ENCODE measurements at regions not wholly inside any gene's neighbourhood (a gene's known extent, or its start where the extent isn't known, plus 50 kb on each side); places are given as distances from the start of the nearest gene placed in this dataset.
A peak's percentile ranks its signal among the peaks of the same experiment; 100 is the strongest.
"Not testable (repeated sequence)": the region's sequence is repeated elsewhere in the genome, so short reads cannot be mapped to it uniquely, and the experiment has no call there.

GRCh38 chr10:46645110-46645509 is 66.2 kb downstream of the SYT15 start:
- DNase-seq = not testable (repeated sequence)

- not testable (repeated sequence) for DNase-seq
These were observed 67.2 kb downstream of the SYT15 start for GRCh38 chr10:46646132-46646531.

- not testable (repeated sequence) for DNase-seq
These were observed 72.0 kb downstream of the SYT15 start for GRCh38 chr10:46650967-46651366.

DNA sequence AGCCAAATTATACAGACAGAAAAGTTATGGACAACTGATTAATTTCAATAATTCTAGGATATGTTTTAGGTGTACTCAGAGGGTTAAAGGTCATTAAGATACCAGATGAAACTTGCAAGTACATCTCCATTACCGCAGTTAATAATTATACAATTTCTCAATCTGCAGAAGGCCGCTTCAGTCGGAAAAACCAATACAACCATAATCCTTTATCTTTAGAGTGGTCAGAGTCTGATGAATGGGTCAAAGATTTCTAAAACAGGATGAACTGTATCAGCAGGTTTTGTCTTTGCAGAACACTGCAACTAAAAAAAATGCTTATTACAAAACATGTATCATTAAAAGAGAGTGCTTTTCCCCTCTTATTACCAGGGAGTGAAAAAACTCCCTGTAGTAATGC is 78.5 kb downstream of the SYT15 start:
- not testable (repeated sequence) for DNase-seq

GRCh38 chr10:46660027-46660834 is 81.3 kb downstream of the SYT15 start:
- not testable (repeated sequence) for DNase-seq

DNA sequence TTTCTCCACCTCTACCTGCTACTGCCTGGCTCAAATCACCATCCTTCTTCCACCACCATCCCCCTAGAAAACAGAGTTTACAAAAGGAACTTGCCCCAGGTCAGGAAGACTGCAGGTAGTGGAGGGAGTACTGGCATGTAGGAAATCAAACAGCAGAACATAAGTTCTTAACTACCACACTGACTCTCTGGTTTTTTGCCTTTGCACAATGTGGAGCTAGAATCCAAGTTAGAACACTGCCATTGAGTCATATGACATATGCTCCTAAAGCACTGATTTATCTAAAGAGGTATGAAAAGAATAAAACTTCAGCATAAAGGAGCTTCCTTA is 81.9 kb downstream of the SYT15 start:
- DNase-seq = not testable (repeated sequence)

- not testable (repeated sequence) for DNase-seq
These were observed 86.6 kb downstream of the SYT15 start for GRCh38 chr10:46665536-46665935.

GRCh38 chr10:46668357-46668997 is 89.5 kb downstream of the SYT15 start:
- not testable (repeated sequence) for DNase-seq

DNA sequence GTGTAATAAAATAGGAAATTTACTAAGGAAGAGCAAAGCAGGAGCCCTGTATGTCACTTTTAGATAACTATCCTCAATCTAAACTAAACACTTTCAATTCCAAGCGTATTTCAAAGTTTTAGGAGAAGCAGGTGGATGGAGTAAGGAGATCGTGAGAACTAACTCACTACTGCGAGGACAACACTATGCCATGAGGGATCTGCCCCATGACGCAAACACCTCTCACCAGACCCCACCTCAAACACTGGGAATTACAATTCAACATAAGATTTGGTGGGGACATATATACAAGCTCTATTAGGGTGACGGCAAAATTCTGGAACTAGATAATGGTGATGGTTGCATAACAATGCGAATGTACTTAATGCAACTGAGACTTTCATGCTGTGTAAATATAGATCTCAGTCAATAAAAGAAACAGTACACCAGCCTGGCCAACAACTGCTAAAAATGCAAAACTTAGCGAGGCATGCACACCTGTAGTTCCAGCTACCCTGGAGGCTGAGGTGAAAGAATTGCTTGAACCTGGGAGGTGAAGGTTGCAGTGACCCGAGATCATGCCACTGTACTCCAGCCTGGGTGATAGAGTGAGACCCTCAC is 99.0 kb downstream of the SYT15 start:
- DNase-seq = not testable (repeated sequence)

DNA sequence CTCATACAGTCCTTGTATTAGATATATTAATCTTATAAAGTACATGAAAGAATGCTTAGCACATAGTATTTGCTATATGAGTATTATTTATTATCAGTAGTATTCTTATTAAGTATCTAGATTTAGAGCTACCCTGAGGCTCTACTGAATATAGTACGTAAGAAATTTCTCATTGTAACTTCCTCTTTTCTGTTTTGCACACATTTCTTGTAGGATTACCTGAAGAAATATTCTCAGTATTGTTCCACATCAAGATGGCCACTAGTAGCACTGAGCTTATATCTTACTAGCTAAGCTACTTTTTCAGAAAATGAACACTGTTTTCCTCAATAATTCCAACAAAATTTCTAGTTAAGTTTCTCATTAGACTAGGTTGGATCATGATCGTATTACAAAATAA is 112.5 kb downstream of the SYT15 start:
- DNase-seq = not testable (repeated sequence)

GRCh38 chr10:46693218-46693617 is 114.3 kb downstream of the SYT15 start:
- DNase-seq = not testable (repeated sequence)

- not testable (repeated sequence) for DNase-seq
These were observed 138.3 kb downstream of the SYT15 start for GRCh38 chr10:46717264-46717663.

DNA sequence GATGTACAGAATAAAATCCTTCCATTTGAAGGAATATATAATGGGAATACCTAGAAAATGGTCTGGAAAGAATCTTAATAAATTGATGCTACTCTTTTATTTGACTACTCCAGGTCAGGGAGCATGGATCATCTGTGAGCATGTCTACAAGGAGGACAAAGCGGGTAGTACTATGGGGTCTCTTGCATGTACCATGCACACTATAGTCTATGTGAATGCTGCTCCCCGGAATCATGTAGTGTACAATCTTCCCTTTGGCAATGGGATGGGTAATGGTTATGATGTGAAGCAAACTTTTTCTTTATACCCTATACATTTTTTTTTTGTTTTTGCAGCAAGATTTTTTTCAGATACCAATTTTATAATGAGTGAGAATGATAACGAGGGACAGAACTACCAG is 139.1 kb downstream of the SYT15 start:
- DNase-seq = not testable (repeated sequence)

GRCh38 chr10:46720386-46720785 is 141.5 kb downstream of the SYT15 start:
- peak; percentile 21 for DNase-seq

GRCh38 chr10:46720811-46721518 is 142.0 kb downstream of the SYT15 start:
- DNase-seq = peak; percentile 0

GRCh38 chr10:46724258-46724657 is 145.3 kb downstream of the SYT15 start:
- not testable (repeated sequence) for DNase-seq

DNA sequence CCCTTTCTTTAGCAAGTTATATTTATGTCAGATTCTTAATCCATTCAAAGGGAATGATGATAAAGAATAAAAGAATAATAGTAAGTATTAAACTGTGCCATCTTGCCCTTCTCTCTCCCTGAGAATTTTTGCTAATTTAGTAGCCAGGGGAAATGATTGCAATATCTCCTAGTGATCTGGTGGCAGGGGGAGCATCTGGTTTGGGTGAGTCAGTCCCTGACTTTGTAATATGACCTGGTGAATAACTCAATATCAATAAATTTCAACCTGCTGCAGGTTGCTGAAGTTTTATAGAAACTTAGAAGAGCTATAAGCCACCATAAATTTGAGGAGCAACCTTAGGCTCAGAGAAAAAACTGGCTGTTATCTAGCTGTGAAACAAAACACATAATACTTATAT is 149.4 kb downstream of the SYT15 start:
- not testable (repeated sequence) for DNase-seq

- not testable (repeated sequence) for DNase-seq
These were observed 151.8 kb downstream of the SYT15 start for GRCh38 chr10:46730729-46731128.

DNA sequence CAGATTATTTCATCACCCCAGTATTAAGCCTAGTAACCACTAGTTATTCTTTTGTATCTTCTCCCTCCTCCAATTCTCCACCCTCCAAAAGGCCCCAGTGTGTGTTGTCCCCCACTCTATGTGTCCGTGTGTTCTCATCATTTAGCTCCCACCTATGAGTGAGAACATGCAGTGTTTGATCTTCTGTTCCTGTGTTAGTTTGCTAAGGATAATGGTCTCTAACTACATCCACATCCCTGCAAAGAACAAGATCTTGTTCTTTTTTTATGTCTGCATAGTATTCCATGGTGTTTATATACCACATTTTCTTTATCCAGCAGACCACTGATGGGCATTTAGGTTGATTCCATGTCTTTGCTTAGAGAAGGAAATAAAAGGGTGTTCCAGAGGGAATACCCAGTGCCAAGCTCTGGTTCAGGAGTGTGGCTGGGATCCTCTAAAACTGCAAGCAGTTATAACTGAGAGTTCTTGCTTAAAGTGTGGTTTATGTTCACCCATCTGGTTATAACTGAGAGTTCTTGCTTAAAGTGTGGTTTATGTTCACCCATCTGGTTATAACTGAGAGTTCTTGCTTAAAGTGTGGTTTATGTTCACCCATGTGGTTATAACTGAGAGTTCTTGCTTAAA is 154.8 kb downstream of the SYT15 start:
- not testable (repeated sequence) for DNase-seq

DNA sequence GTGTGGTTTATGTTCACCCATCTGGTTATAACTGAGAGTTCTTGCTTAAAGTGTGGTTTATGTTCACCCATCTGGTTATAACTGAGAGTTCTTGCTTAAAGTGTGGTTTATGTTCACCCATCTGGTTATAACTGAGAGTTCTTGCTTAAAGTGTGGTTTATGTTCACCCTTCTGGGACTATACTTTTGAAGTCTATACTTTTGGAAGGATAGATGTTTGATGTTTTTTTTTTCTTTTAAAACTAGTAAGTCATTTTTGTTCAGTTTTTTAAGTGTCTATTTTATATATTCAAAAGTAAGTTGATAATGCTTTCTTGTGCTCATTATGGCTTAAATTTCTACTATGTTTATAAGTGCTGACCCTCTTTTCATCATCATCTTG is 155.3 kb downstream of the SYT15 start:
- not testable (repeated sequence) for DNase-seq

GRCh38 chr10:46739919-46740318 is 161.0 kb downstream of the SYT15 start:
- not testable (repeated sequence) for DNase-seq

- DNase-seq = not testable (repeated sequence)
These were observed 161.4 kb downstream of the SYT15 start for GRCh38 chr10:46740368-46740767.

Data from left kidney (tissue), 1 donor.